ENCODE measurements at regions not wholly inside any gene's neighbourhood (a gene's known extent, or its start where the extent isn't known, plus 50 kb on each side); places are given as distances from the start of the nearest gene placed in this dataset.

DNA sequence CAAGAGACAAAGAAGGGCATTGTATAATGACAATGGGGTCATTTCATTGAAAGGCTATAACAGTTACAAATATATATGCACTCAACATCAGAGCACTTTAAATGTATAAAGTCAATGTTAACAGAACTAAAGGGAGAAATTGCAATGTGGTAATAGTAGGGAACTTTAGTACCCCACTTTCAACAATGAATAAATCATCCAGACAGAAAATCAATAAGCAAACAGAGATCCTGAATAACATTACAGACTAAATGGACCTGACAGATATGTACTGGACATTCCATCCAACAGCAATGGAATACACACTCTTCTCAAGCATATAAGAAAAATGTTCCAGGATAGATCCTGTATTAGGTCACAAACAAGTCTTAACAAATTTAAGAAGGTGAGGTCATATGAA is 90.5 kb upstream of the ALKAL2 start:
- no peaks in the 10 kb centered on the region for H3K4me1 ChIP-seq
- peaks cover 61% of the 10 kb centered on the region for H3K27me3 ChIP-seq (ENCODE audit: low read depth)
- H3K27ac ChIP-seq (replicated peaks) = no peak overlapping the region
- TF ChIP-seq, protein P1, sequence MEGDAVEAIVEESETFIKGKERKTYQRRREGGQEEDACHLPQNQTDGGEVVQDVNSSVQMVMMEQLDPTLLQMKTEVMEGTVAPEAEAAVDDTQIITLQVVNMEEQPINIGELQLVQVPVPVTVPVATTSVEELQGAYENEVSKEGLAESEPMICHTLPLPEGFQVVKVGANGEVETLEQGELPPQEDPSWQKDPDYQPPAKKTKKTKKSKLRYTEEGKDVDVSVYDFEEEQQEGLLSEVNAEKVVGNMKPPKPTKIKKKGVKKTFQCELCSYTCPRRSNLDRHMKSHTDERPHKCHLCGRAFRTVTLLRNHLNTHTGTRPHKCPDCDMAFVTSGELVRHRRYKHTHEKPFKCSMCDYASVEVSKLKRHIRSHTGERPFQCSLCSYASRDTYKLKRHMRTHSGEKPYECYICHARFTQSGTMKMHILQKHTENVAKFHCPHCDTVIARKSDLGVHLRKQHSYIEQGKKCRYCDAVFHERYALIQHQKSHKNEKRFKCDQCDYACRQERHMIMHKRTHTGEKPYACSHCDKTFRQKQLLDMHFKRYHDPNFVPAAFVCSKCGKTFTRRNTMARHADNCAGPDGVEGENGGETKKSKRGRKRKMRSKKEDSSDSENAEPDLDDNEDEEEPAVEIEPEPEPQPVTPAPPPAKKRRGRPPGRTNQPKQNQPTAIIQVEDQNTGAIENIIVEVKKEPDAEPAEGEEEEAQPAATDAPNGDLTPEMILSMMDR (IDR thresholded peaks at IDR 0.05; ENCODE audit: borderline replicate concordance) = no peak
- no peak for DNase-seq
- intact Hi-C loops (cut with micrococcal nuclease) = no loop called here
- no peak overlapping the region for H3K4me3 ChIP-seq
- H3K36me3 ChIP-seq = no peaks in the 10 kb centered on the region
- H3K9me3 ChIP-seq (replicated peaks) = peaks cover 23% of the 10 kb centered on the region

DNA sequence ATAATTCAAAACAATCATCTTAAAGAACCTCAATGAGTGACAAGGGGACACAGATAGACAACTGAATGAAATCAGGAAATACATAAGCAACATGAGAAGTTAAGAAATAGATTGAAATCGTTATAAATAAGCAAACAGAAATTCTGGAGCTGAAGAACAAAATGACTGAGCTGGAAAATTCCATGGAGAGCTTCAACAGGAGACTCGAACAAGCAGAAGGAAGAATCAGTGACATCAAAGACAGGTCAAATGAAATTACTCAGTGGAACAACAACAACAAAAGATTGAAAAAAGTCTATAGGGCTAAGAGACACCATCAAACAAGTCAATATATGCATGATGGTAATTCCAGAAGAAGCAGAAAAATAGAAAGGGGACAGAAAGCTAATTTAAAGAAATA is 89.5 kb upstream of the ALKAL2 start:
- TF ChIP-seq, protein P1 (IDR thresholded peaks at IDR 0.05; ENCODE audit: borderline replicate concordance) = no peak
- DNase-seq = no peak
- Histone ChIP-seq H3K4me1 (no peaks in the 10 kb centered on the region), H3K36me3 (no peaks in the 10 kb centered on the region), H3K9me3 (replicated peaks) (peaks cover 23% of the 10 kb centered on the region), H3K4me3 (no peak overlapping the region), H3K27ac (replicated peaks) (no peak overlapping the region), H3K27me3 (ENCODE audit: low read depth) (peaks cover 52% of the 10 kb centered on the region)
- intact Hi-C loops (cut with micrococcal nuclease) = no loop called here

DNA sequence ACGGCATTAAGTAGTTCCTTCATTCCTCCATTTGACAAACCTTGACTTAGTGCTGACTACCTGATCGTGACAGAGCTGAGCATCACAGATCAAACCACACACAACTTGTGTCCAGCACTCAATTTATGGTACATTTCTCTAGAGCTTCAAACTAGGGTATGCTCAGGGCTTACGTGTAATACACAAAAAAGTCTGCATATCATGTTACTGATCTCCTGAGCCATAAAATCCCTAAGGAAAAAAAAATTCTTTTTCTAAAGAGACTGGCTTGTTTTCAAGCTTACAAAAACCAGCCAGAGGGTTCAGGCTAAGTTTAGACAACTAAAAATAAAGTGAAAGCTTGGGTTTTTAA is 88.0 kb upstream of the ALKAL2 start:
- no peaks in the 10 kb centered on the region for H3K4me1 ChIP-seq
- no peak for DNase-seq
- intact Hi-C loops (cut with micrococcal nuclease) = no loop called here
- no peak overlapping the region for H3K4me3 ChIP-seq
- H3K27me3 ChIP-seq (ENCODE audit: low read depth) = peaks cover 37% of the 10 kb centered on the region
- TF ChIP-seq, protein P1 (IDR thresholded peaks at IDR 0.05; ENCODE audit: borderline replicate concordance) = no peak
- peaks cover 31% of the 10 kb centered on the region for H3K9me3 ChIP-seq (replicated peaks)
- H3K27ac ChIP-seq (replicated peaks) = no peak overlapping the region
- H3K36me3 ChIP-seq = no peaks in the 10 kb centered on the region

DNA sequence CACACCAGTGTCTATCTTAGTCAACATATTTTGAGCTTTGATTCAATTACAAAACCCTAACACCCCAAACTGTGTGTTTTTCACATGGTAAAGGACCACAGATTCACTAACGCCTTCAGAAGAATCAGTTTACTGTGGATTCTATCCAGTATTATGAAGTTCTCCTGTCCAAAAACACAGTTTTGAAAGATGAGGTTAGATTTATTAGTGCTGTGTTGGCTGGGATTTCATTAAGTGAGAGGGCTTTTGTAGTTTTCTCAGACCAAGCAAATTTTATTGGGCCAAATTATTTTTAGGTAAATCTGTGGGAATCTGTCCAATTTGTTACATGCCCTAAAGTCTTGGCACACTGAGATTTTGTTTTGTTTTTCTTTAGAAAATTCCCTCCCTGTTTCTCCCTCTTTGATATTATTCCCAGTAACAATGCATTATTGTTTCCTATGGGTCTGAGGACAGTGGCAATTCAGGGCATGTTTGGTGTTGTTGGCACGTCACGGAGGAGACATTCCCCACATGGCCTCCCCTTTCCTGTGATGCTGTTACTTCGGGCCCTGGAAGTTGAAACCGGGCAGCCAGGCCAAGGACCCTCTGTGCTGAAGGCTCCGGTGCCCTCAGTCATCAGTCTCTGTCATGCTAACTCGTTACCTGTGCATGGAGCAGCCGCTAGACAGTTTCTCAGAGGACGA is 87.5 kb upstream of the ALKAL2 start:
- H3K27me3 ChIP-seq (ENCODE audit: low read depth) = peaks cover 32% of the 10 kb centered on the region
- H3K4me3 ChIP-seq = no peak overlapping the region
- no peak for DNase-seq
- H3K36me3 ChIP-seq = no peaks in the 10 kb centered on the region
- peaks cover 33% of the 10 kb centered on the region for H3K9me3 ChIP-seq (replicated peaks)
- intact Hi-C loops (cut with micrococcal nuclease) = no loop called here
- H3K4me1 ChIP-seq = no peaks in the 10 kb centered on the region
- TF ChIP-seq, protein P1 (IDR thresholded peaks at IDR 0.05; ENCODE audit: borderline replicate concordance) = no peak
- no peak overlapping the region for H3K27ac ChIP-seq (replicated peaks)

DNA sequence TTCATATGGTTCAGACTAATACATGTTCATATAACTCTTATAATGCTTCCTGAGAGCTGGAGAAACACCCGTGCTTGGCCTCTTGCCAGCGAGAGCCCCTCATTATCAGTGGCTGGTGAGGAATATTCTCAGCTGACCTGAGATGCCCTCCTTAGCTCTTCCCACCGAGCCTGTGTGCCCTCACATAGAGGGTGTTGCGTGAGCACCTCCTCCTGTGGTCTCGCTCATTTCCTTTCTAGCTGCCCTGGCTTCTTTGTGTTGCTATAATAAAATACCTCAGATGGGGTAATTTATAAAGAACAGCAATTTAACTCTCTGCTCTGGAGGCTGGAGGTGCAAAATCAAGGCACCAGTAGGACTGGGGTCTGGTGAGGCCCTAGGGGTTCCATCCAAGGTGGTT is 80.5 kb upstream of the ALKAL2 start:
- Histone ChIP-seq H3K27ac (replicated peaks) (no peak overlapping the region), H3K9me3 (replicated peaks) (peaks cover 19% of the 10 kb centered on the region), H3K27me3 (ENCODE audit: low read depth) (peaks cover 29% of the 10 kb centered on the region), H3K4me1 (no peaks in the 10 kb centered on the region), H3K4me3 (no peak overlapping the region), H3K36me3 (no peaks in the 10 kb centered on the region)
- intact Hi-C loops (cut with micrococcal nuclease) = no loop called here
- TF ChIP-seq, protein P1 (IDR thresholded peaks at IDR 0.05; ENCODE audit: borderline replicate concordance) = no peak
- DNase-seq = no peak

All from left ventricle myocardium inferior (tissue), 1 donor.